ENCODE measurements at regions not wholly inside any gene's neighbourhood (a gene's known extent, or its start where the extent isn't known, plus 50 kb on each side); places are given as distances from the start of the nearest gene placed in this dataset.

DNA sequence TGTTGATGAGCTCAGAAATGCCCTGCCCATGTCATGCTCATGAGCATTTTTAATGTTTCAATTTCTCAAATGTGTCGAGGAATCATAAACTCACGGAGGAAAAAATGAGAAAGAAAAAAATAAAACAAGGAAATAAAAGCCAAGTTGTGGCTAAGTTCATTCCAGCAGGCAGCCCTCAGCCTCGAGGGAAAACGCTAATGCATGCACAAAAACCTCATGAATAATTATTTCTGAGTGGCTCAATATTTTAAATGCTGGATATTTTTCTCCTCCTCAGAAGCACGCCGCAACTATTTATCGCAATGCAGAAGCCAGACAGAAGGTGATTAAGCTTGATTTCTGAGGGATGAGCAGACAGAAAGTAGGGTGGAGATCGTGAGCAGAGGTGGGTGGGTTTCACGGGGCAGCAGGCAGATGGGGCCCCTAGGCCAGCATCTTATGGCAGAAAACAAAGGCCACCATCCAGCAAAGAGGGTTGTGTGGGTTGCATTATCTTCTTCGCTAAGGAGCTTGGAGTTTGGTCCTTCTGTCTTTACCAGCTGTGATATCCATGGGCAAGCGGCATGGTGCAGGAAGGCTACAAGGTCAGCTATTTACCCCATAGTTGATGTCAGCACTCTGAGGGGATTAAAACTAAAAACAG lies 151.5 kb upstream of the LRFN2 start:
- Histone ChIP-seq H3K27ac (ENCODE audit: low read depth in 1 of 2, low read length in 1 of 2) (no peak overlapping the region), H3K4me1 (ENCODE audit: control insufficient read depth in 5 of 5, insufficient read depth in 5 of 5, low read length in 5 of 5) (peaks cover 0 to 5% (median 0%) of the 10 kb centered on the region in 5 donors), H3K4me3 (no peak overlapping the region), H3K27me3 (ENCODE audit: control insufficient read depth in 3 of 3, insufficient read depth in 3 of 3, low read length in 2 of 3) (no peaks in the 10 kb centered on the region), H3K9ac (ENCODE audit: insufficient read depth in 1 of 2, low read length in 2 of 2) (no peak overlapping the region), H3K9me3 (ENCODE audit: control insufficient read depth in 4 of 4, insufficient read depth in 3 of 4, low read length in 3 of 4) (no peaks in the 10 kb centered on the region), H3K36me3 (ENCODE audit: control insufficient read depth in 4 of 4, insufficient read depth in 4 of 4, low read length in 4 of 4) (no peaks in the 10 kb centered on the region)
- DNase-seq (no peak), ATAC-seq (ENCODE audit: insufficient read depth, low FRiP score) (no peak)
- TF ChIP-seq, protein P1, sequence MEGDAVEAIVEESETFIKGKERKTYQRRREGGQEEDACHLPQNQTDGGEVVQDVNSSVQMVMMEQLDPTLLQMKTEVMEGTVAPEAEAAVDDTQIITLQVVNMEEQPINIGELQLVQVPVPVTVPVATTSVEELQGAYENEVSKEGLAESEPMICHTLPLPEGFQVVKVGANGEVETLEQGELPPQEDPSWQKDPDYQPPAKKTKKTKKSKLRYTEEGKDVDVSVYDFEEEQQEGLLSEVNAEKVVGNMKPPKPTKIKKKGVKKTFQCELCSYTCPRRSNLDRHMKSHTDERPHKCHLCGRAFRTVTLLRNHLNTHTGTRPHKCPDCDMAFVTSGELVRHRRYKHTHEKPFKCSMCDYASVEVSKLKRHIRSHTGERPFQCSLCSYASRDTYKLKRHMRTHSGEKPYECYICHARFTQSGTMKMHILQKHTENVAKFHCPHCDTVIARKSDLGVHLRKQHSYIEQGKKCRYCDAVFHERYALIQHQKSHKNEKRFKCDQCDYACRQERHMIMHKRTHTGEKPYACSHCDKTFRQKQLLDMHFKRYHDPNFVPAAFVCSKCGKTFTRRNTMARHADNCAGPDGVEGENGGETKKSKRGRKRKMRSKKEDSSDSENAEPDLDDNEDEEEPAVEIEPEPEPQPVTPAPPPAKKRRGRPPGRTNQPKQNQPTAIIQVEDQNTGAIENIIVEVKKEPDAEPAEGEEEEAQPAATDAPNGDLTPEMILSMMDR (IDR thresholded peaks at IDR 0.05; ENCODE audit: control extremely low read depth, extremely low read depth): no peak
- 81 to 87% methylated on average over 11 of the region's 11 CpGs for WGBS, 2 donors

DNA sequence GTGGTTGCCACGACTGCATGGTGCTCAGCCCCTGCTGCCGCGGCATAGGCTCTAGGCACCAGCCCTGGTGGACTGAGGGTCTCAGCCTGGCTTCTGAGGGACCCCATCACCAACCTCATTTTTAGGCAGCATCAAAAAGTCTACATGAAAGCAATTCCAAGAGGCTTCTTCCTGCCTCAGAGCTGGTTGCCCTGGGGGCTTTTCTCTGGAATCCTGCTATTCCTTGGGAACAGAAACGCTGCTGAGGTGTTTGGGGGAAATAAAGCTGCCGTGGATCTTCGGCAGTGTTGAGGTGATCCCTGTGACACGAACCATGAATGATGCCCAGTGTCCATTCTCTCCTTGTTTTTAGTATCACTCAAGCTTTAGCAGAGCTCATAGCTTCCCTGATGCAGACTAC lies 148.4 kb upstream of the LRFN2 start:
- 78 to 79% methylated on average over 7 of the region's 7 CpGs for WGBS, 2 donors
- no peak for DNase-seq
- no peaks in the 10 kb centered on the region for H3K27me3 ChIP-seq (ENCODE audit: control insufficient read depth in 3 of 3, insufficient read depth in 3 of 3, low read length in 2 of 3)
- H3K9ac ChIP-seq (ENCODE audit: insufficient read depth in 1 of 2, low read length in 2 of 2): no peak overlapping the region
- H3K9me3 ChIP-seq (ENCODE audit: control insufficient read depth in 4 of 4, insufficient read depth in 3 of 4, low read length in 3 of 4): peaks cover 0 to 1% (median 0%) of the 10 kb centered on the region in 4 donors
- H3K4me3 ChIP-seq: no peak overlapping the region
- ATAC-seq (ENCODE audit: insufficient read depth, low FRiP score): no peak
- H3K36me3 ChIP-seq (ENCODE audit: control insufficient read depth in 4 of 4, insufficient read depth in 4 of 4, low read length in 4 of 4): no peaks in the 10 kb centered on the region
- peaks cover 0 to 18% (median 0%) of the 10 kb centered on the region in 5 donors for H3K4me1 ChIP-seq (ENCODE audit: control insufficient read depth in 5 of 5, insufficient read depth in 5 of 5, low read length in 5 of 5)
- TF ChIP-seq, protein P1 (IDR thresholded peaks at IDR 0.05; ENCODE audit: control extremely low read depth, extremely low read depth): no peak
- H3K27ac ChIP-seq (ENCODE audit: low read depth in 1 of 2, low read length in 1 of 2): no peak overlapping the region

DNA sequence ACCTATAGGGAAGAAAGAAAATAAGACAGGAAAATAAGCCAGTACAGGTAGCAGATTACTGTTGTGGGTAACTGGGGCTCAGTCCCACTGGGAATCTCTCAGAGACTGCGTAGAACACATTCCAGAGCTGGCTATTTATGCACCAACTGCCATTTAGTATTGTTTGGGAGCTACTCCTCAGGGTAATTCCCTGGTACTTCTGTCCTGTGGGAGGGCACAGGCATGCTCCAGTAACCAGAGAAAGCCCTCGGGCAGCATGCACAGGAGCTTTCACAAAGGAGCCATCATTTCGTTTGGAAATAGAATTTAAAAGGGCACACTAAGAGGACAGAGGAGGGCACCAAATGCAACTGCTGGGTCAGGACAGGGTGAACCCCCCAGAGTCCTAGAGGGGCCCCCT lies 148.0 kb upstream of the LRFN2 start:
- 68 to 76% methylated on average over 3 of the region's 3 CpGs for WGBS, 2 donors
- Histone ChIP-seq H3K4me1 (ENCODE audit: control insufficient read depth in 5 of 5, insufficient read depth in 5 of 5, low read length in 5 of 5) (peaks cover 0 to 18% (median 0%) of the 10 kb centered on the region in 5 donors), H3K4me3 (no peak overlapping the region), H3K27me3 (ENCODE audit: control insufficient read depth in 3 of 3, insufficient read depth in 3 of 3, low read length in 2 of 3) (no peaks in the 10 kb centered on the region), H3K36me3 (ENCODE audit: control insufficient read depth in 4 of 4, insufficient read depth in 4 of 4, low read length in 4 of 4) (no peaks in the 10 kb centered on the region), H3K27ac (ENCODE audit: low read depth in 1 of 2, low read length in 1 of 2) (no peak overlapping the region), H3K9ac (ENCODE audit: insufficient read depth in 1 of 2, low read length in 2 of 2) (no peak overlapping the region), H3K9me3 (ENCODE audit: control insufficient read depth in 4 of 4, insufficient read depth in 3 of 4, low read length in 3 of 4) (peaks cover 0 to 1% (median 0%) of the 10 kb centered on the region in 4 donors)
- DNase-seq (no peak), ATAC-seq (ENCODE audit: insufficient read depth, low FRiP score) (no peak)
- TF ChIP-seq, protein P1 (IDR thresholded peaks at IDR 0.05; ENCODE audit: control extremely low read depth, extremely low read depth): no peak

DNA sequence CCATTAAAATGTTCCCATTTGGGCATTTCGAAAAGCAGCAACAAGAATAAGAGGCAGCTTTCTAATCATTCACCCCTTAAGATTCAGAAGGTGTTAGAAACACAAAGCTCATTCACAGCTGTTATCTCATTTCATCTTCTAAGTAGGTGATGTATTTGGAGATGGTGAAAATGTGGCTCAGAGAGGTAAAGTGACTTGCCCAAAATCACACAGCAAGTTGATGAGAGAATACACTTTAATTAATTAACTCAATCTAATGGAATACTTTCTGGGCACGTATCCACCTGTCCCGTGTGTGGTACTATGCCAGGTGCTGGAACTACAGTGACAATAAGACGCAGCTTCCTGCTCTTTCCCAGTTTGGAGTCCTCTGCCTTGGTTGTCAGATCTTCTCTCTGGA lies 147.4 kb upstream of the LRFN2 start:
- no peak overlapping the region for H3K9ac ChIP-seq (ENCODE audit: insufficient read depth in 1 of 2, low read length in 2 of 2)
- H3K4me1 ChIP-seq (ENCODE audit: control insufficient read depth in 5 of 5, insufficient read depth in 5 of 5, low read length in 5 of 5): peaks cover 0 to 18% (median 0%) of the 10 kb centered on the region in 5 donors
- ATAC-seq (ENCODE audit: insufficient read depth, low FRiP score): no peak
- no peaks in the 10 kb centered on the region for H3K36me3 ChIP-seq (ENCODE audit: control insufficient read depth in 4 of 4, insufficient read depth in 4 of 4, low read length in 4 of 4)
- TF ChIP-seq, protein P1 (IDR thresholded peaks at IDR 0.05; ENCODE audit: control extremely low read depth, extremely low read depth): no peak
- 88 to 92% methylated on average over 4 of the region's 4 CpGs for WGBS, 2 donors
- DNase-seq: no peak
- H3K4me3 ChIP-seq: no peak overlapping the region
- H3K27ac ChIP-seq (ENCODE audit: low read depth in 1 of 2, low read length in 1 of 2): no peak overlapping the region
- H3K9me3 ChIP-seq (ENCODE audit: control insufficient read depth in 4 of 4, insufficient read depth in 3 of 4, low read length in 3 of 4): peaks cover 0 to 1% (median 0%) of the 10 kb centered on the region in 4 donors
- no peaks in the 10 kb centered on the region for H3K27me3 ChIP-seq (ENCODE audit: control insufficient read depth in 3 of 3, insufficient read depth in 3 of 3, low read length in 2 of 3)
